ENCODE measurements at regions not wholly inside any gene's neighbourhood (a gene's known extent, or its start where the extent isn't known, plus 50 kb on each side); places are given as distances from the start of the nearest gene placed in this dataset.
"Not testable (repeated sequence)": the region's sequence is repeated elsewhere in the genome, so short reads cannot be mapped to it uniquely, and the experiment has no call there.

DNA sequence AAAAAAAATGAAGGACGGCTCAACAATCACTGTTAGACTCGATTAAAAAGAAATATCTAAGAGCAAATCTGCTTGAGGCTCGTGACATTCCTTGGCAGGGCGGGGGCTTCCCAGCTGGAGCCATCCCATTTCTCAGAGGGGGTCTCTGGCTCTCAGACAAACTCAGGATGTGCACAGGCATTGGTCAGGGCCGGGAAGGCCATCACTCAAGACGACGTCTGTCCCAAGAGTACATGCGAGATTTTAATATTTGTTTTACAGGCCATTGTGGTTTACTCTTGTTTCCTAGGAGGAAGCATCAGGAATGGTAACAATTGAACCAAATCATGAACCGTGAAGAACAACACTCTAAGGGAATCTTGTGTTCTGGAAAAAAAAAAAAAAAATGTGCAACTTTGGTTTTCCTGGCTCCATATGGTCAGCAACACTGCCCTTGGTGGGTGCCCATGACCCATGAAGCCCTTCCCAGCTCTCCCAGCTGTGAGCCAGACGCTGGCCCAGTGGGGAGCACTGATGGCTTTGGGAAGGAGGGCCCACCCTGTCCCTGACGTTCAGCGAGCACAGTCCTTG lies 5454.6 kb upstream of the TPTE start:
- not testable (repeated sequence) for DNase-seq

DNA sequence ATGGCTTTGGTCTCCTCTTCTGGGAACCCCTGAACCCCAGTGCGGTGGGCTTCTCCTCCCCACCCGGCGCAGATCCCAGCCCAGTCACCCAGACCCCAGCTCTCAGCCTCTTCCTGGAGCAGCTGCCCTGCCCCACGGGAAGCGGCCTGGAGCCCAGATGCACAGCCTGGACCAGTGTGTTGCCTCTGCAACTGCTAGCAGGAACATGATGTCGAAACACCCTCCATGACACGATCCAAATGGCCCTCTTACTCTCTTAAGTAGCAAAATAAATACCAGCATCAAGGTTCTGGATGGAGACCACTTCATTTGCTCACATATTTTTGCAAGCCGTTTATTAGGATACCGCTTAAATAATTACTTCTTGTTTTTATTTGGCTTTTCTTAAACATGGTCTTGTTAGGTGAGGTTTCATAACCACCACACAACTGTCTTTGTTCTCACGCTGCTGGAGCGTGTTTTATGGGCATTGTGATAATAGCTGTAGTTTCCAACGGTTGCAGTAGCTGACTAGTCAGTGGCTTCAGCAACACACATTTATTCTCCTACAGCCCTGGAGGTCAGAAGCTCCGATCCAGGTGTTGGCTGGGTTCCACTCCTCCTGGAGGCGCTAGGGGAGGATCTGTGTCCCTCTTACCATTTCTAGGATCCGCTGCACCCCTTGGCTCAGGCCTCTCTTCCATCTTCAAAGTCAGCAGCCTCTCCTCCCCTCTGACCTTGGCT lies 5453.9 kb upstream of the TPTE start:
- DNase-seq = not testable (repeated sequence)

DNA sequence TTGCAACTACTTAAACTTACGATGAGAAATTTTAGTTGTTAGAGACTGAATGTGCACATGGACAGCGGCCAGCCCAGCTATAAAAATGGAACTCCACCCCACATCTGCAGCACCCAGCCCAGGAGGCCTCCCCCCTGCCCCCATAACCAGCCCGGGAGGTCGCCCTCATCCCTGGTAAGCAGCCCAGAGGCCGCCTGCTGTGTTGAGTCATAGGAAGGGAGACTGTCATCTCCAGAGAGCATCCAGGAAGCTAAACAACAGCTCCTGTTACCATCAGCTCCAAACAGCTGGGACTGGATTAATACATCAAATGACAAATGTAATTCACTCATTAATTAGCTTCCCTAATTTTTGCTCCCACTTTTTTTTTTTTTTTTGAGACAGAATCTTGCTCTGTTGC lies 5452.7 kb upstream of the TPTE start:
- not testable (repeated sequence) for DNase-seq

DNA sequence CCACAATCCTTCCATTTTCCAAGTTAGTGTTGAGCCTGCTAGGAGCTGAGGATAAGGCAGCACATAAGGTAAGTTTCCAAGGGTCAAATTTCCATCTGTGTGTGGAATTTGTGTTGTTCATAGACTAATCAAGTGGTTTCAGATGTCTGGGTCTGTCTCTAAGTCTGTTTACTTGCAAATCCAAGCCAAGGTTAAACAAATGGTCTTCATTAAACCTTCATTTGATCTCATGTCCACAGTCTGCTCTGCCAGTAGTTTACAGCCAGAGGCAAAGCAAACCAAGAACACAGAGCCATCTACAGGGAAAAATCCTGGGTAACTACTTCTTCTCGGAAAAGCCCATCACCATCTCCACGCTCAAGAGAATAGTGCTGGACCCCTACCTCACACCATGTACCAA lies 5450.2 kb upstream of the TPTE start:
- DNase-seq = not testable (repeated sequence)

DNA sequence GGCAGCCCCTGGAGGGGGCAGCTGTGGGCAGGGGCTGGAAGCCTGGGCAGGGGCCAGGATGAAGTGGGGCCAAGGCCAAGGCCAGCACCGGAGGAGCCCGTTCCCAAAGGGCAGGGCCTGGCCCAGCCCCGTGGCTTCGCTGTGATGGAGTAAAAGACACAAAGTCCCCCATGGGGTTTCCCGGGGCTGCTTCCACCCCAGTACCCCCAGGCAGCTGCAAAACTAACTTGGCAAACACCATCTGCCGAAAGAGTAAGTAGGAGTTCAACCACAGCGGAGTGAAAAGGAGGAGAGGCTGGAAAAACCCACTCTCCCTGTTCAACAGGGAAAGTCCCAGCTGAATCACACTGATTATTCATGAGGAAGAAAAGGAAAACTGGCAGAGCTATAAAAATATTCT lies 5444.5 kb upstream of the TPTE start:
- not testable (repeated sequence) for DNase-seq

DNA sequence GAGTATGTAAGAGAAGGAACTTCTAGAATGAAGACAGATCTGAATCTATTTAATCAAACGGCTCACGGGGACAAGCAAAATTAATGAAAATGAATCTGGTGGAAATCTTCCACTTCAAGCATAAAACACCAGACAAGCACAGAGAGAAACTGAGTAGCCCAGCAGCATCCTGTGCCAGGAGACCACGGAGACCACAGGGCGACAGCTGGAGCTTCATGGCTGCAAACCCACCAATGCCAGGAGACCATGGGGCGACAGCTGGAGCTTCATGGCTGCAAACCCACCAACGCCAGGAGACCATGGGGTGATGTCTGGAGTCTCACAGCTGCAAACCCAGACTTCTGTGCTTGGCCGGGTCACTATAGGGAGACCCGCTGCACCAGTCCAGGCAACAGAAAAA lies 5442.0 kb upstream of the TPTE start:
- not testable (repeated sequence) for DNase-seq

DNA sequence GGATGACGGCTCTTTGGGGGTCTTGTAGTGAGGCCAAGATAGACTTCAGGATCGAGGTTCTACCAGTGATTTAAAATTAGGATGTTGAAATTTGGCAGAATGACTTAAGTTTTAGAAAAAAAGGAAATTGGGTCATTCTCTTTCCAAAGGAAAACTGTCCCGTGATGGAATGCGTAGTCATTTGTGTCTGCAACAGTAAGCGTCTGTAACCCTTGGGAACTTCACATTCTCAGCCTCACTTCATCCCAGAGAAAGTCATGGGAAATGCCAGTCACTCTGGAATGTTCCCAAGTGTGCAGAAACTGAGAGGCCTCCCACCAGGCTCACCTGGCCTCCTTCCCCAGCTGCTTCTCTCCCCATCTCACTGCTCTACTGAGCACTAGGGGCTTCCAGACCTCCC lies 5441.4 kb upstream of the TPTE start:
- not testable (repeated sequence) for DNase-seq

DNA sequence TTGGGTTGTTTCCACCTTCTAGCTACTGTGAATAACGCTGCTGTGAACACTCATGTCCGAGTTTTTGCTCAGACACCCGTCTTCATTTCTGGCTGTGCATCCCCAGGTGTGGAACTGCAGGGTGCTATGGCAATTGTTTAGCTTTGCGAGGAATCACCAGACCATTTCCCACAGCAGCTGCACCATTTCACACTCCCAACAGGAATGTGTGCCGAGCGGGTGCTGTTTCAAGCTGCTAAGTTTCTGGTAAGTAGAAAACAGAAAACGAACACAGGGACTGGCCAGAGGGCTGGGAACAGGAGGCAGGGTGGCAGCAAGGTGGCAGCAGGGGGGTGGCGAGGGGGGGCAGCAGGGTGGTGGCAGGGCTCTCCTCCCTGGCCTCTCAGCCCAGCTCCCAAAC lies 5437.1 kb upstream of the TPTE start:
- DNase-seq = not testable (repeated sequence)

DNA sequence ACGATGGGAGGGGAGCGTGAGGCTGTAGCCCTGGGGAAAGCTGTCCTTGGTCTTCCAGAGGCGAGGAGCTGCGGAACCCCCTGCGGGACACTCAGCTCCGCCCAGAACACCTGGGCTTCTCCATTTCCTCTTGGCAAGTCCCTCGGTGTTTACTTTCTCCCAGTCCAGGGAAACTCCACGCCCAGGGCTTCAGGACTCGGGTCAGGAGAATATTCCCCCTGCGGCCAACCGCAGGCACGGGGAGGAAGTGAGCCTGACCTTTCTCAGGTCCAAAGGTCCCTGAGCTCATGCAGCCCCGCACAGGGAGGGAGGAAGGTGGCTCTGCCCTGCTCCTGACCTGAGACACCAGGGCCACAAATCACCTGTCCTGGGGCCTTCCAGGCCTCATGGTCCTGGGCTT lies 5435.9 kb upstream of the TPTE start:
- DNase-seq = not testable (repeated sequence)

DNA sequence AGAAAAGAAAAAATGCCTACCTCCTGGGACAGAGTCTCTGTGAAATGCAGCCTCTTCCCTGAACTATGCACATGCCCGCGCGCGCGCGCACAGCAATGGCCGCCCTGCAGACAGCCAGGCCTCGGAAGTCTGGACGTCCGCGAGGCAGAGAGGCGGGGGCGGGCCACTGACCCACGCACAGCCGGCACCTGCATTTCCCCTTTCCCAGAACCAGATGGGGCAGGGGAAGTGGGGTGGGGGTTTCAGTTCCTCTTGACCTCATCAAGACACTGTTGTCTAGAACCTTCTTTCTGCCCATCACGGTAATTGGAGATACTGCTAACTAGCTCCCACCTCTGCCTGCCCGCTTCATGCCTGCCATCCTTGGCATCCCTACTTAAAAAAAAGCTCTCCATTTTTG lies 5435.0 kb upstream of the TPTE start:
- peak; percentile 56 for DNase-seq

DNA sequence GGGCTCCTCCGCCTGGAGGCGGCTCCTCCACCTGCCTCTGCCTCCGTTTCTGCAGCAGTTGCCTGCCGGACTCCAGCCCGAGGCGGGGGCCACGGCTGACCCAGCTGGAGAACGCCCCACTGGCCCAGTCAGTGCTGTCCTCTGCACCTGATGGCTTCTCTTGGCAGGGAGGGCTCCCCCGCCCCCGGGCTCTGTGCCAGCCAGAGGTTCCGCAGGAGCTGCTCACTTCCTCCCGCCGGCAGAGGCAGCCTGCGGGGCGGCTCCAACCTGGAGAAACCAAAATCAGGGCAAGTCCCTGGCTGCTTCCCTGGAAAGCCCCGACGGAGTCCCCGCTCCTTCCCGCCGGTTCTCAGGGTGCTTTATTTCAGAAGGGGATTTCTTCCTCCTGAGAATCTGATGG lies 5432.6 kb upstream of the TPTE start:
- not testable (repeated sequence) for DNase-seq

DNA sequence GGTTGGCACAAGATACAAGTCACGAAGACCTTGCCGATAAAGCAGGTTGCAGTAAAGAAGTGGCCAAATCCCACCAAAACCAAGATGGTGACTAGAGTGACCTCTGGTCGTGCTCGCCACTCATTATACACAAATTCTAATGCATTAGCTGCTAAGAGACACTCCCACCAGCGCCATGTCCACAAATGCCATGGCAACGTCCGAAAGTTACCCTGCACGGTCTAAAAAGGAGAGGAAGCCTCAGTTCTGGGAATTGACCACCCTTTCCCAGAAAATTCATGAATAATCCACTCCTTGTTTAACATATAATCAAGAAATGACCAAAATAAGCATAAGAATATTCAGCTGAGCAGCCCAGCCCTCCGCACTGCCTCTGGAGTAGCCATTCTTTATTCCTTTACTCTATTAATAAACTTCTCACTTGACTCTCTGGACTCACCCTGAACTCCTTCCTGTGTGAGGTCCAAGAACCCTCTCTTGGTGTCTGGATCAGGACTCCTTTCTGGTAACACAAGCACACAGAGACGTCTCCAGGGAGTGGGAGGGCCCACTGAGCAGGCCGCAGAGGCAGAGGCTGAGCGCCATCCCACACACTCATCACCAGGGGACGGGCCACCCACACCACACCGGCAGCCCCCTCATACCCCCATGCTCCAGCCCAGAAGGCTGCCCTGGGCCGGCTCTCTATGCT lies 5431.8 kb upstream of the TPTE start:
- DNase-seq = not testable (repeated sequence)

DNA sequence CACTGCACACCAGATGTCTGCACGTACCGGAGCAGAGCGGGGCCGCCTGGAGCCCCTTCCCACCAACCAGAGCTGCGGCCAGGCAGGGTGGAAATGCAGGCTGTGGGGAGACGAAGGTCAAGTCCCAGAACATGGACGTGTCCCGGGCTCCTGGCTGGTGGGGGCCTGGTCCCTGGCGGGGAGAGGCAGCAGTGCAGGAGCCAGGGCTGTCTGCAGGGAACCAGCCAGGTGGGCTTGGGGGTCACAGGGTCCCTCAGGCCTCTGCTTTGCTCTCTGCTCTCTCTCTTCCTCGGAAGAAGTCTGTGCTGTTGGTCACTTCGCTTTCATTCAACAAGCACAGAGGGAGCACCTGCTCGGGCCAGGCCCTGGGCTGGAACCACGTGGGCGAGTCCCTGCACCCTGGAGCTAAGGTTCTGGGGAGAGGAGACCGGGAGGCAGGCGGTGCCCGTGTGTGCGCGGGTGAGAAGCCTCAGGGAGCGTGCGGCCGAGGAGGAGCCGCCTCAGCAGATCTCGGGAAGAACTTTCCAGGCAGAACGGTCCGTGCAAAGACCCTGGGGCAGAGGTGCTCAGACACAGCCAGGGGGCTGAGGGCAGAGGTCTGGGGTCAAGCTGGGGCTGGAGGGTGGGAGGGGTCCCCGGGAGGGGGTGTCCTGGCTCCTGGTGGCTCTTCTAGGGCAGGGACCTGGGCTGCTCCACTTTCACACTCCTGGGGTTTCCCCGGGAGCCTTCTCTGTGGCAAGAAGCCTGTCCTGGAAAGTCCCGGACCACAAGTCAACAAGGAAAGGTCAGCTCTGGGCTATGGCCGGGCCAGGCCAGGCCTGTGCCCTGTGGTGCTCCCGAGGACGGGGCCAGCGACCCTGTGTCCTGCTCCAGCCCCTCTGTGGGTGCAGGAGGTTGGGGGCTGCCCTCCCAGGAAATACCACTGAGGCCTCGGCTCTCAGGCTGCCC lies 5431.0 kb upstream of the TPTE start:
- not testable (repeated sequence) for DNase-seq

DNA sequence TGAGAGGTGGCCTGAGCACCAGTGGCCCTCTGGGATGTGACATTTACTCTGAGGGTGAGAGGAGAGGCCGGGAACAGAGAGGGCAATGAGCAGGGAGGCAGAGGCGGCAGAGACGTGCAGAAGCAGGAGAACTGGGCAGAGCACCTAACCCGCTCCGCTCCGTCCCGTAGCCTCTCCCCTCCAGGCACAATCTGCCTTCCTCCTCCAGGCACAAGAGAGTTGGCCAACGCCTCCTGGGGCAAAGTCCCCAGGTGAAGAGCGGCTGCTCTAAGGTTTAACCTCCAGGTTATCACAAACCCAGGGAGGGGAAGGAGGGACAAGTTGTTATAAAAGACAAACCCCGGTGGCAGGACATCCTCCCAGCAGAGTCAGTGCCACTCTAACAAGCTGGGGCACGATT lies 5430.1 kb upstream of the TPTE start:
- DNase-seq = not testable (repeated sequence)

DNA sequence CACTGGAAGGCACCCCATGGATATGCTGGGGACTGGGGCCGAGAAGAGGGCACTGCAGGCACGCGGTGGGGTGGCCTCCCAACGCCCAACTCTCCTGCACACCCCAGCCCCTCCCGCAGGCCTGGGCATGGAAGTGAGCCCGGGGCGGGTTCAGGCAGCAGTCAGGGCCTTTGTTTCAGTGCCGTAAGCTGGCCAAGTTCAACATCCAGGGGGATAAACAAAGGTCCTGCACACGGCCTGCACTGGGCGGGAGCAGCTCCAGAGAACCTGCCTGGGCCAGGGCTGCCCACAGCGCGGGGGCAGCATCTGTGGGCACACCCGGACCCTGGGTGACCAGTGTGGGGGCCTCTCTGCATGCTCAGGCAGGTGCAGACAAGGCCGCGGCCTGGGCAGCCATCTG lies 5425.8 kb upstream of the TPTE start:
- not testable (repeated sequence) for DNase-seq

DNA sequence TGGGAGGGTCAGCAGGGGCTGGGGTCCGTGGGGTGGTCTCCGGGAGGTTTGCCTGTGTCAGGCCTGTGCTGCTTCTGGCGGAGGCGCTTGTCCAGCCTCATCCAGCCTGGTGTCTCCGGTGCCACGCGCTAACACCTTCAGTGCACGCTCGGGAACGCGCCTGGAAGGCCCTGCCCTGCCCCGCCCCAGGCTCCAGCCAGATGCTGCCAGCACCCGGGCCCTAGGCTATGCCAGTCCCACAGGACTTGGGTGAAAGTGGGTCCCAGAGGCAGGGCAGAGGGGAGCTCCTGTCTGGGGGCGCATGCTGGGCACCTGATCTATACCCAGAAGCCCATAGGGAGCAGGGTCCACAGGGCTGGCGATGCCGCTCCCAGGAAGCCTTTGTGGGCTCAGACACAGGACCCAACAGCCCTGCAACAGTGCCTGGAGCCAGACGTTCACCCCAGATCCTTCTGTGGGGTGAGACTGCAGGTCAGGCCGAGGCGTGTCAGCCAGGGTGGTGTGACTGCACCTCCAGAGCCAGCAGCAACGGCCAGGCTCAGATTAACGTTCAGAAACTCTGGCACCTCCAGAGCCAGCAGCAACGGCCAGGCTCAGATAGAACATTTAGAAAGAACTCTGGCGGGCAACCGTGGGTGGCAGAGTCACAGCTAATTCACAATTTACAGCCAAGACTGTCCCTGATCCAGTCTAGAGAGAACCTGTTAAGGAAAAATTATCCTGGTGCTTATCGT lies 5423.2 kb upstream of the TPTE start:
- DNase-seq = not testable (repeated sequence)

DNA sequence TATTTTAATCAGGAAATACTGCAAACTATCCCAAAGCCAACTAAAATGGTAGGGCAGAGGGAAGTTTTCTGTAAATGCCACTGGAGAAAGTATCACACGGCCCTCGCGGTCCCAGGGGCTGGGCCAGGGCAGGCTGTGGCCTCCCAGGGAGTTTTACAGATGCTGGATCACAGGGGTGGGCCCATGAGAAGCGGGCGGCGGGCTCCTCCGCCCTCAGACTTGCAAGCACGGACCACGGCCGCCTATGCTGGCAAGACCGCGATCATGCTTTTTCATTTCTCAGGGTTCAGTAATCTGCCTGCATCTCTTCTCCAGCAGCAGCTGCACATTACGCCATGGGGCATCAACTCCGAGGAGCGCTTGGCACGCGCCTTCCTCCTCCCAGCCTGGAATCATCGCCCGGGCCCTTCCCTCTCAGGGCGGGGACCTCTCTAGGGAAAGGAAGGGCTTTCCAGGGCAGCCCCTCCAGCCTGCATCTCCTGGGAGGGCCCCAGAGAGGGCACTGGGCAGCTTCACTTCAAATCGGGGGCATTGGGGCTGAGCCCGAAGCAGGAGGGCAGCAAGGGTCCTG lies 5420.7 kb upstream of the TPTE start:
- not testable (repeated sequence) for DNase-seq

DNA sequence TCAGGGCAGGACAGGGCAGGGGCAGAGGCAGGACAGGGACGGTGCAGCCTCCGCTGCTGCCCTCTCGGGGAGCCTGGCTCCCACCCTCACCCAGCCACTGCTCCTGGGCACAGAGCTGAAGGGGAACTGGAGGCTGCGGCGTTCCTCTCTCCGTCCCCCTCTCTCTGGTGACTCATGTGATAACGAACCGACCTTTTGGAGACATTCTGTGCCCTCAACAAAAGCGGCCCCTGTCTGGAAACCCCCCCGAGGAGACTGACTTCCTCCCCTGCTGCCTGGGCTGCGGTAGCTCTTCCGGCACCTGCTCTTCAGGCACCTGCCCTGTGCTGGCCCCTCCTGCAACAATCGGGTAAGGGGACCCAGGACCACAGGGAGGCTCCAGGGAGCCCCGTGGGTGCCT lies 5419.6 kb upstream of the TPTE start:
- DNase-seq = peak; percentile 91

DNA sequence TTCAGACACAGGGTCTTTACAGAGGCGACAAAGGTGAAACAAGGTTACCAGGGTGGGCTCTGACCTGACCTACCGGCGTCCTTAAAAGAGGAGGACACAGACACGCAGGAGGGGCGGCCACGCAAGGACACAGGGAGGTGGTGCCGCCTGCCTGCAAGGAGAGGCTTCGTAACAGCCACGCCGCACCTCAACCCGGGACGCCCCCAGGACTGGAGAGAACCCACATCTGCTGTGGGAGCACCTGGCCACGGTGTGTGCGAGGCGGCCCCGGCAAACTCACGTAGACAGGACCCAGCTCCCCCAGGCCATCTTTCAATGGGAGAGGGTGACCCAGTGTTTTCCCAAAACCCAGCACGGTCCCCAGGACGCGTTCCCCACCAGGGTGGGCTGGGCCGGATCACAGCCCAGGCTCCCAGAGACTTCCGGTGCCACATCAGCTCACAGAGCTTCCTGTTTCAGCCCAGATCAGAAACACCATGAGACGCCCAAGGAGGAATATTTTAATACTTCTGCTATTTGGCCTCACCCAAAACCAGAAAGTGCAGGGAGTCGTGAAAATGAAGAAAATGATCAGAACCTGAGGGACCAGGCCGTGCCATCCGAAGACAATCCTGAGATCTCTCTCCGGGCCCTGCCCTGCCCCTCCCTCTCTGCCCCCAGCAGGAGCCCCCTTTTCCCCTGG lies 5417.4 kb upstream of the TPTE start:
- DNase-seq = peak; percentile 30

DNA sequence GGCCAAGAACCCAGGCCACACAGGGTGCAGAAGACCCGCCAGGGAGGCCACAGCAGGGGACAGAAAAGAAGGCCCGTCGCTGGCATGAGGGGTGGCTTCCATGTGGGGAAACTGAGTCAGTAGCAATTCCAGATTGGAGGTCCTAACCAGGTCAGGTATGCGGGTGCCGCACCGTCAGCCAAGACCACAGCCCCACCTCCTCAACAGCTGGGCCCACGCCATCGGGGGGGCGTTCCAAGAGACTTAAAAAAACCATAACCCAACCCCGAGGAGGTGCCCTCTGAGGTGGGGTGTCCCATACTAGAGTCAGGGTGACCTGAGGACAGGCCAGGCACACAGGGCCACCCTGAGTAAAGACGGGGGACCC lies 5416.8 kb upstream of the TPTE start:
- not testable (repeated sequence) for DNase-seq
